ENCODE measurements at regions not wholly inside any gene's neighbourhood (a gene's known extent, or its start where the extent isn't known, plus 50 kb on each side); places are given as distances from the start of the nearest gene placed in this dataset.
"Not testable (repeated sequence)": the region's sequence is repeated elsewhere in the genome, so short reads cannot be mapped to it uniquely, and the experiment has no call there.

DNA sequence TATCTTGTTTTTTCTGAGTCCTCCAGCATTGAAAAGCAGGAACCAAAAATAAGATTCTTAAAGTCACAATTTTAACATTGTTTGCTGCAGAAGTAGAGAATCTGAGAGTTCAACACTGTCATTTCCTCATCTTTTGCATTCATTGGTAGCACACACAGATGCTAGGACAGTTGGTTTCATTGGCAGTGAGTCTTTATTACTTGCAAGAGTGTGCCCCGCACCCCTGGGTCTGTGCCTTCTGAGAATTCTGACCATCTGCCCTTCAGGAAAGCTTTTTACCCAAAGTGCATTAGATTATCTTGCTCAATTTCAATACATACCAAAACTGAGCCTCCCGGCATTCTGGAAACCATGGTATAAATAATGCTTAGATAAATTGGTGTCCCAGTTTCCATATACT is 247.7 kb upstream of the SLITRK1 start:
- DNase-seq (ENCODE audit: low read depth in 4 of 4, low spot score in 1 of 4), result no peak

DNA sequence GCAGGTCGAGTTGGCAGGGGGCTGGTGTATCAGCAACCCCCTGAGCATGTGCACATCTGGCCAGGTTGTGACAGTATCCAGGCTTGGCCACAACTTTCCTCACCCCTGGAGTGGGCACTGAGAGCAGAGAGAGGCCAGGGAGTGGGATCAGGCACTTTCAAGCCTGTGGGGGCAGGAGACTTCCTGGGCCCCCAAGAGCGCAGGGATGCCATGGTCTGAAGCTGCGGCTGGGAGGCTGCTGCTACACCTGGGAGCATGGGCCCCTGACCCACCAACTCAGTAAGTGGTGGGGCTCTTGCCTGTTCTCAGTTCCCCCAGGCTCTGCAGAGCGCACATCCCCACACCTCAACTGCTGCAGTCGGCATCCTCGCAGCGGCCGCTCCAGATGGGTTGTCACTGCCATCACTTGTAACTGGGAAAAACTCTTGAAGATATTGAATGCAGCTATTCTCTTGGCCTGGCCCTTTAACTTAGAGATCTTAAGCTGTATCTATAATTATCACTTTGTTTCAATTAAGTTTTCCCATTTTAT is 245.4 kb upstream of the SLITRK1 start:
- no peak for DNase-seq (ENCODE audit: low read depth in 4 of 4, low spot score in 1 of 4)

DNA sequence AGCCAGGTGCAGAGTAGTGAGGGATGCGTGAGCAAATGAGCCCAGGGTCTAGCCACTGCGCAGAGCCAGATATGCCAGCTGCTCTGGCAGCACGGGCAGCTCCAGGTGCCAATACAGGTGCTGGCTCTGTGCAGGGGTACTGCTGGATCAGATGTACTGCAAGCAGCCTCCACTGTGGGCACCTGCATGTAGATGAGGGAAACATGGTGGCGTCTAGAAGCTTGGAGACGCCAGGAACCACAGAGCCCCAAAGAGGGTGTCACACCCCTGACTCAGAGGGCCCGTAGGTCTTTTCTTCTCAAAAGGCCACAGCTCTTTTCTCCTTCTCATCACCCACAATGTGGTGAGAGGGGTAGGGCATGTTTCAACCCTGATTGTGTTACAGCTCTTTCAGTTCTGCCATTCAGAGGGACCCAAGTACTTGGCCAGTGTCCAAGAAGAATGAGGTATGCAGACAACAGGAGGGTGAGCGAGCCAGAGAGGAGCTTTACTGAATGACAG is 244.4 kb upstream of the SLITRK1 start:
- DNase-seq (ENCODE audit: low read depth in 4 of 4, low spot score in 1 of 4), result no peak

DNA sequence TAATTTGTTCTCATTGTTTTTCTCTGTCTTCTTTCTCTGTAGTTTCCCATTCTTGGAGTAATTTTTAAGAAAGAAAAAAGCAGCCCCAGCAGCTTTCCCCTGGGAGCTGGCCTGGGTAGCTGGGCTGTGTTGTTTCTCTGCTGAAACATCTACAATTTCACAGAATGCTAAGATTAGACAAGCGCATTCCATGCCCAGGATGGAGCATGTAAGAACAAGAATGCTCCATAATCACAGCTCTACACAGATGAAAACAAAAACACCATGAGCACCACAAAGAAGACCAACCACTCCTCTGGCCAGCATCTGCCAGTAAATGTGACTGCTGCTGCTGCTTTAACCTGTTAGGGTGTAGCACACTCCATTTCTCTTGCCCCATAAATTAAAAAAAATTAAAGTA is 239.2 kb upstream of the SLITRK1 start:
- DNase-seq (ENCODE audit: low read depth in 4 of 4, low spot score in 1 of 4), result no peak

DNA sequence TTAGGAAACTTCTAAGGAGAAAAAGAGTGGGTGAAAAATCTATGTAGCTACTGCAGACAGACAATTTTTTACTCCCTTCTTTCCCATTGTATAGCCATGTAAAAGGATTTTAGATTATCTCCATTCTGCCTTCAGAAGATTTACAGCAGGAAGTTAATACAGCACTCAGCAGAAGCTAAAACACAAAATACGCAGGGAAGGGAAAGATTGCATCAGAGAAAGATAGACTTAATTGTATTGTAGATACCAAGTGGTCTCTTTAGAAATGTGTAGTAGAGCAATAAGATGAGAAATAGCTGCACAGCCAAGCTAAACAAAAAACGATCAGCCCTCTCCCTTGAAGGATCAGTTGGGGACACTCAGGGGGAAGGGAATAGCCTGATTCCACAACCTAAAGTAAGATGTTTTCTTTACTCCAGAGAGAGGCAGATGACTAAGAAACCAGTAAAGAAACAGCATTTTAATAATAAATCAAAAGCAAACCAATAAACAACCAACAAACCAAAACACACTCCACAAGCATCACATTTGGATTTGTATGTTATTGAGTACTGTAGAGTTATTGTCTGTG is 236.7 kb upstream of the SLITRK1 start:
- no peak for DNase-seq (ENCODE audit: low read depth in 4 of 4, low spot score in 1 of 4)

DNA sequence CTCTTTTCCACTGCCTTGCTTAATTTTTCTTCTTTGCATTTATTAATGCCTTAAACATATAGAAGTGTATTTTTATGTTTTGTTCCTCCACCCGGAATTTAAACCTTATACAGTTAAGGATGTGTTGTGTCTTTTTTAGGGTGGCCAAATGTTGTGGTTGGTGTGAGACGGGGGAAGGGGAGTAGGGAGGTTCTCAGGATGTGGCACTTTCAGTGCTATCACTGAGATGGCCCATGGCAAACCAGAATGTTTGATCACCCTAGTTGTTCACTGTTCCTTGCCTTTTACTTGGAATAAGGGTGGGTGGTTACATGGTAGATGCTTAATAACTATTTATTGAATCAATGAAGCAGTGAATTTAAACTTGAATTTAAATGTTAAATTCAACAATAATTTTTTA is 216.0 kb upstream of the SLITRK1 start:
- no peak for DNase-seq (ENCODE audit: low read depth in 4 of 4, low spot score in 1 of 4)

DNA sequence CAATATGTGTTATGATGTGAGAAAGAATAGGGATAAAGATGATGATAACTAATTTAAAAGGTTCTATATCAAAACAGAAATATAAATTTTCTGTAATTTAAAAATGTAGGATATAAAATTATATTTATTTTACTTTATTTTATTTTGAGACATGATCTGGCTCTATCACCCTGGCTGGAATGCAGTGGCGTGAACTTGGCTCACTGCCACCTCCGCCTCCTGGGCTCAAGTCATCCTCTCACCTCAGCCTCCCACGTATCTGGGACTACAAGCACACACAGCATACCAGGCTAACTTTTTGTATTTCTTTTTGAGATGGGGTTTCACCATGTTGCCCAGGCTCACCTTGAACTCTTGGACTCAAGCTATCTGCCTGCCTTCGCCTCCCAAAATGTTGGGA is 214.9 kb upstream of the SLITRK1 start:
- DNase-seq (ENCODE audit: low read depth in 4 of 4, low spot score in 1 of 4), result no peak

DNA sequence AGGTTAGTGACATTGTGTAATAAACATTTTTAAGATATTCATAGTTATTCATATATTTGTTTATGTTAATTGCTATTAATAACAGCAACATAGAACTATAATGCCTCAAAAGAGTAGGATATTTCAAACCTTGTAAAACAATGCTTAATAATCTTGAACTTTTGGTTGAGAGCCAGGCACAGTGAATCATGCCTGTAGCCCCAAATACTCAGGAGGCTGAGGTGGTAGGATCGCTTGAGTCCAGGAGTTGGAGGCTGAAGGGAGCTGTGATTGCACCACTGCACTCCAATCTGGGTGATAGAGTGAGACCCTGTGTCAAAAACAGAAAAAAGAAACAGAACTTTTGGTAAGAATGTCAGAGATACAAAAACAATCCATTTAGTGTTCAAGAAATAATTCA is 213.9 kb upstream of the SLITRK1 start:
- DNase-seq (ENCODE audit: low read depth in 4 of 4, low spot score in 1 of 4), result no peak

DNA sequence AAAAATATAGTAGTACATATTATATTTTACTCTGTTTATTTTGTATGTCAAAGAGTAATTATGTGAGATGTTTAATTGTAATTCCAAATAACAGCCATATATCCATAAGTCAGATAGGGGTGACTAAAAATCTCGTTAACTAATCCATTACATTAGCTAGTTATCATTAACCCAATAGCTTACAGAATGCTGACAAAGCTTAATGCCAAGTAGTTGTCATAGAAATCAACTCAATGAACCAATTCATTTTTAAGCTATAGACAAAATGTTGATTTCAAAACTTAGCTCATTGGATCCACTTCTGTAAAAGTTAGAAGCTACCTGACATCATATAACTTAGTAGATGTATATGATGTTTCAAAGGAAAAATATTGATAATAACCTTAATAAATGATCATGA is 206.7 kb upstream of the SLITRK1 start:
- DNase-seq (ENCODE audit: low read depth in 4 of 4, low spot score in 1 of 4), result no peak

DNA sequence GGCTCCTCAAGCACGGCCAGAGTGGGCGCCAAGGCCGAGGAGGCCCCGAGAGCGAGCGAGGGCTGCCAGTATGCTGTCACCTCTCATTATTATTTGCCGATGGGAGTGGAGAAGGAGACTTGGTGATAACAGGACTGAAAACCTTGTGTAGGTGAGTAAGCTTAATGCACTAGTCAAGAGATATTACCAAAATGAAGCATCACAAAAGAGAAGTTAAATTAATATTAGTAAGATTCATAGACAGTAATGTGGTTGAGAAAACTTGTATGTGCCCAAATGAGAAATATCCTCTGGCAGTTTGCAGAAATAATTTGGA is 204.5 kb upstream of the SLITRK1 start:
- DNase-seq (ENCODE audit: low read depth in 4 of 4, low spot score in 1 of 4), result no peak

DNA sequence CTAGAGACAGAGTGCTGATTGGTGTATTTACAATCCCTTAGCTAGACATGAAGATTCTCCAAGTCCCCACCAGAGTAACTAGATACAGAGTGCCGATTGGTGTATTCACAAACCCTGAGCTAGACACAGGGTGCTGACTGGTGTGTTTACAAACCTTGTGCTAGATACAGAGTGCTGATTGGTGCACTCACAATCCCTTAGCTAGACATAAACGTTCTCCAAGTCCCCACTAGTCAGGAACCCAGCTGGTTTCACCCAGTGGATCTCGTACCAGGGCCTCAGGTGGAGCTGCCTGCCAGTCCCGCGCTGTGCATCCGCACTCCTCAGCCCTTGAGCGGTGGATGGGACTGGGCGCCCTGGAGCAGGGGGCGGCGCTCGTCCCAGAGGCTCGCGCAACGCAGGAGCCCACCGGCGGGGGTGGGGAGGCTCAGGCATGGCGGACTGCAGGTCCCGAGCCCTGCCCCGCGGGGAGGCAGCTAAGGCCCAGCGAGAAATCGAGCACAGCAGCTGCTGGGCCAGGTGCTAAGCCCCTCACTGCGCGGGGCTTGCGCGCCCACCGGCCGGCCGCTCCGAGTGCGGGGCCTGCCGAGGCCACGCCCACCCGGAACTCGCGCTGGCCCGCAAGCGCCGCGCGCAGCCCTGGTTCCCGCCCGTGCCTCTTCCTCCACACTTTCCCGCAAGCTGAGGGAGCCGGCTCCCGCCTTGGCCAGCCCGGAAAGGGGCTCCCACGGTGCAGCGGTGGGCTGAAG is 204.0 kb upstream of the SLITRK1 start:
- DNase-seq (ENCODE audit: low read depth in 4 of 4, low spot score in 1 of 4), result not testable (repeated sequence)

DNA sequence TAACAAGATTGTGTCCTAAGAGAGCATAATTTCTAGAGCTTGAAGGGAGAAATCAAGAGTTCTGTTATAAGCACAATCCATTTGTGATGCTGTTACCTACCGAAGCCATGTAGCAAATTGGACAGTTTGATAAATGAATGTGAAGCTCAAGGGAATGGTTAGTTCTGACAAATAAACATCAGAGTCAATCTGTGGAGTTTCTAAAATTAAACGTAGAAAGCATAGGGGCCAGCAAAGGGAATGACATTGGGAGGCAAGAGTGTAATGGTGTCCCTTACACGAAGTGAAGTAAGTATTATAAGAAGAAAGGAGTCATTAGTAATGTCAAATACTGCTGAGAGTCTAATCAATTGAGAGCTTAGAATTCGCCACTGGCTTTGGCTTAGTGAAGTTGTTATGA is 200.2 kb upstream of the SLITRK1 start:
- no peak for DNase-seq (ENCODE audit: low read depth in 4 of 4, low spot score in 1 of 4)

DNA sequence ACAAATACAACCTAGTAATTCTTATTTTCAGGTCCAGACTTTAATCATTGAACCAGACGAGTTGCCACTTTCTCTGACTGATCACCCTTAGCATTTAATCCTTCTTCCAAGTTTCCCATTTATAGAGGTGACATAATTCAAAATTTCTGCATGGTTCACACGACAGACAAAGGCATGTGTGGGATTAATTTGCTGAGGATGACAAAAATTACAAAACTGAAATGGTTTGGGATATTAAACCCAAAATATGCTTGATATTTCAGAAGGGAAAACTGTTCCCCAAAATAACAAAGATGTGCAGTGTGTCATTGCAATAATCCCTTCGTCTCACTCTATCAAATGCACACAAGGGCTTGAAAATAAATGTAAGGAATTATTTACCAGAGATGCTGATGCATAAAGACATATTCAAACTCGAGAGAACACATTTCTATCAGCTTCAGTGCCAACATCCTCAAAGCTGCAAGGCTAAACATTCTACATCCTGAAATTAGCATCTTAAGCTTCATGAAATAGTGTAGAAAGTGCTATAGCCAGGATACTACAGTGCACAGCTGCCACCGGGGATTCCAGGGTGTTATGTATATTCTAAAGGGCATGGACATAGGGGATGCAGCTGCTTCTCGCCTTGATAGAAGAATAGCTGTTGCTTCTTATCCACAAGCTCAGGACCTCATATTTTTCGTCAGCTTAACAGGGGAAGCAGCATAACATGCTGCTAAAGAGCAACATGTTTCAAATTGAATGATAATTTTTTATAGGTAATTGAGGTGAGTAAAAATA is 198.7 kb upstream of the SLITRK1 start:
- DNase-seq (ENCODE audit: low read depth in 4 of 4, low spot score in 1 of 4), result no peak

DNA sequence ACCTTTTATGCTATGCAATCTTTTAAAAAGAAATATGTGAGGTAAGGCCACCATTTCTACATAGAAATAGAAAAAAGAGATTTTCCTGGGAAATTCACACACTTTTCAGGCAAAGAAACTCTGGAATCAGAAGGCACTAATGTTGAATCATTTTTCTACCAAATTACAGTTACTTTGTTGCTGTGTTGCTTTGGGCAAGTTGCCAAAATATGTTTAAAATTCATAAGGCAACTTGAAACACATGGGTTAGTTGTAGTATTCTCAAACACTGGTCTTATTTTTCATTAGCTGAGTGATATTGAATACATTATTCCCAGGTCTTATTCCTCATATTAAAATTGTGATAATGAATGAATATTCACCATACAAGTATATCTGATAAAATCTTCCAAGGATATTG is 195.0 kb upstream of the SLITRK1 start:
- DNase-seq (ENCODE audit: low read depth in 4 of 4, low spot score in 1 of 4), result no peak

DNA sequence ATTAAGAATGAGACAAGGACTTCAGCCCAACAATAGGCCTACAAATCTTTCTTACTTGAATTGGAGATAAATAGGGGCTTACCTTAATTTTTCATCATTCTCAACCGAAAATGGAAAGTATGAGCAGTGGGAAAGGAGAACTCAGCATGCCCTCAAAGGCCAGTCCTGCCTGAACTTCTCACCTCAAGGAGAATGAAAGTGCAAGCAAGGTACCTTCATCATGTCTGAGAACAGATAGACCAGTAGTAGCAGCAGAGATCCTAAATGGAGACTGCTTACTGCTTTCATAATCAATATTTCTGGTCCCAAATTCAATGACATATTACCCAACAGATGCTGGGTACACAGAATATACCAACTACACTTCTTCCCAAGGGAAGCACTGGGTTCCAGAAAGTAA is 194.0 kb upstream of the SLITRK1 start:
- DNase-seq (ENCODE audit: low read depth in 4 of 4, low spot score in 1 of 4), result no peak

DNA sequence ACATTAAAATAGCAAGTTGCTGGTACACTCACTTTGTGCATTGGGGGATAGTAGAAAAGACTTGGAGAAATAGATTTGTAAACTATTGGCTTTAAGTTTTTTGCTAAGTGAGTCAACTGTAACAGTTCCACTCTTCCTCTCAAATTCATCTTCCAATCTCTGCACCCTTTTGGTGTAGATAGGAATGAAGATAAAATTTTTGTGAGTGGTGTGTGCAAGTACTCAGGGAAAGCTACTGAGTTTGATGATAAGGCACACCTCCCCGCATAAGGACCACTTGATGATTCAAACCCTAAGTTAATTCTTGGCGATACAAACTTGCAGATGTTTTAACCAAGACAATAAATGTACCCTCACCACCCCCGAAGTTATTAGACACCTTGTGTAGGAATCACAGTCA is 168.3 kb upstream of the SLITRK1 start:
- DNase-seq (ENCODE audit: low read depth in 4 of 4, low spot score in 1 of 4), result no peak

DNA sequence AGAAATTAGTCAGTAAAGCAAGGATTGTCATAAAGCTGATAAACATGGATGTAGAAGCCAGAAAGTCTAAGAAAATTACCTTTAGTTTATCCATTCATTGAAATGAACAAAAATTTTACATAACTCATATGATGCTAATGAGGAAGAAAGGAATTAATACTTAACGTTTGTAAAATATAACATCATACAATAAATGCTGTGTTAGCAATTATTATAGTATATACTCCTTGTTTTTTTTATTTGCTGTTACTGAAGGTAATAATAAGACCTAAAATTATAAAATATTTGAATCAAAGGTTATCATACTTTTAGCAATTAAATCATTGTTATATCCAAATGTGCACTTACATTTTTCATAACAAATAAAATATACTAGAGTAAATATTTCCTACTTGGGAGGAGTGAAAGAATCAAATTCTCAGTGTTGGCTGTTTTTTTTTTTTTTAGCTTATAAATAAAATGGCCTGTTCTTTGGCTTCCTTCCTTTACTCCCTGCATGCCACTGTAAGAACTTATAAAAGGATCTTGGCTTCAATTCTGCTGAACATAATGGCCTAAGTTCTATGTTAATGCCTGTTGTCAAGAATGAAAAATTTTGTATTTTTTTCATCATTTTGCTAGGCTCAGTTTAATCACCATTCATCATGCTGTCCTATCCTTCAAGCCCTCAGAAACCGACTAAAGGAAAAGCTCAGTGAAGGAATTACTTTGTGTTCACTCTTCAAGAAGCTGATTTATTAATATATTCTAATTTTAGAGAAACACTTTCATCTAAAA is 167.4 kb upstream of the SLITRK1 start:
- no peak for DNase-seq (ENCODE audit: low read depth in 4 of 4, low spot score in 1 of 4)

DNA sequence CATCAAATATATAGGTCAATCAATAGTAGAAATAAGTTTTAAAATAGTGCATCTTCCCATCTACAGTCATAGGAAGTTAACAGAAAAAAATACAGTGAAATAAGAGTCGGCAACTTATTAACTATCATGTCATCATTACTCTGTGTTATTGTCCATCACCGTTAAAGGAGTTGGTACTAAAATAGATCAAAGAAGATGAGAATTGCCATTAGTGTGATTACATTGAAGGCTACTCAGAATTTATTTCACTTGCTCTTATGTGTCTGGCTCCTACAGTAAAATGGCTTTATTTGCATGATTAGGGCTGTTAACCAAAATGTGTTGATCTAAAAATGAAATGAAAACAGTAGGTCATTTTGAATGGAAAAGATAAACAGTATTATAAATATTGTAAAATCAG is 162.5 kb upstream of the SLITRK1 start:
- no peak for DNase-seq (ENCODE audit: low read depth in 4 of 4, low spot score in 1 of 4)

DNA sequence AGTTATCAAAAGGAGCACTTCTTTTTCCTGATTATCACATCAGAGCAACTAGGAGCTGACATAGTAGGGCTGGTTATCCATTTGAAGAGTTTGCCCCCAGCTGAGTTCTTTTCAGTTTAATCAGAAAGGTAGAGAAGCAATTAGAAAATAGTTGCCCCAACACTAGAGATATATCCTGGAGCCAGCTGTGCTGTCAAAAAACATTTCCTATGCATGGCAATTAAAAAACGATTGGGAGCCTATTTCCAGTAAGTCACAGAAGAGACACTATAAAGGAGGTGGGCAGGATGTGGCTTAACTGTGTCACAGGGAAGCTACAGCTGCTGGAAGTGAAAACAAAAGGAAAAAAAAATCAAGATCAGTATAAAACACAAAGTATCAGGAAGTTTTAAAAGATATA is 155.7 kb upstream of the SLITRK1 start:
- no peak for DNase-seq (ENCODE audit: low read depth in 4 of 4, low spot score in 1 of 4)

DNA sequence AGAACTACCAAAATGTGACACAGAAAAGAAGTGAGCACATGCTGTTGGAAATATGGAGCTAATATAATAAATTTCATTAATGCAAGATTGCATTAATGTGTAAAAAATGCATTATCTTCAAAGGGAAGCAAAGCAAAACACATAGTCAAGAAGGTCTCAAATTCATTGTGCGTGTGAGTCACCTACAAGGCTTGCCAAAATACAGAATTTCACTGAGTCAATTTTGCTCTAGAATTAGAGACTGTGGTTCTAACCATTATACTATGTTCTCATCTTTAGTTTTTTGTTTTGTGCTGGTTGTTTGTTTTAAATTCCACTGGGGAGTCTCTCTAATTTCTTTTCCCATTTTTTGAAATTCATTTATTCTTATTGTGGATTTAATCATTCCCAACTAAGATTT is 149.8 kb upstream of the SLITRK1 start:
- DNase-seq (ENCODE audit: low read depth in 4 of 4, low spot score in 1 of 4), result no peak

DNA sequence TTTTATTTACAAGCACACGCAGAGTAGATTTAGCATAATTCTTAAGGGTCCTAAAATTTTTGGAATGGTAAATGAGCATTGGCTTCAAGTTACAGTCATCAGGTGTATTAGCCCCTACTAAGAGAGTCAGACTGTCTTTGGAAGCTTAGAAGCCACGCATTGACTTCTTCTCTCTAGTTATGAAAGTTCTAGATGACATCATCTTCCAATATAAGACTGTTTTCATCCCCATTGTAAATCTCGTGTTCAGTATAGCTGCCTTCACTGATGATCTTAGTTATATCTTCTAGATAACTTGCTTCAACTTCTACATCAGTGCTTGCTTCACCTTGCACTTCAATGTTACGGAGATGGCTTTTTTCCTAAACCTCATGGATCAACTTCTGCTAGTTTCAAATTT is 148.8 kb upstream of the SLITRK1 start:
- DNase-seq (ENCODE audit: low read depth in 4 of 4, low spot score in 1 of 4), result no peak

Data from stimulated activated CD4-positive, alpha-beta T cell treated with anti-CD3 and anti-CD28 coated beads, Interleukin-1b, Interleukin-23, amount 100 ng/mL, for 24 hours (primary cell).